HG03521 (cell line): ENCODE measurements at regions not wholly inside any gene's neighbourhood (a gene's known extent, or its start where the extent isn't known, plus 50 kb on each side); places are given as distances from the start of the nearest gene placed in this dataset.
A peak's percentile ranks its signal among the peaks of the same experiment; 100 is the strongest.
"Not testable (repeated sequence)": the region's sequence is repeated elsewhere in the genome, so short reads cannot be mapped to it uniquely, and the experiment has no call there.

Experiments used
- ATAC-seq: cut with Tn5 transposase; IDR thresholded peaks from one replicate; pipeline ENCODE4 v1.9.1; 2021; ENCODE audit warnings: mild to moderate bottlenecking, moderate library complexity; ENCODE audit not compliant: unreplicated experiment

DNA sequence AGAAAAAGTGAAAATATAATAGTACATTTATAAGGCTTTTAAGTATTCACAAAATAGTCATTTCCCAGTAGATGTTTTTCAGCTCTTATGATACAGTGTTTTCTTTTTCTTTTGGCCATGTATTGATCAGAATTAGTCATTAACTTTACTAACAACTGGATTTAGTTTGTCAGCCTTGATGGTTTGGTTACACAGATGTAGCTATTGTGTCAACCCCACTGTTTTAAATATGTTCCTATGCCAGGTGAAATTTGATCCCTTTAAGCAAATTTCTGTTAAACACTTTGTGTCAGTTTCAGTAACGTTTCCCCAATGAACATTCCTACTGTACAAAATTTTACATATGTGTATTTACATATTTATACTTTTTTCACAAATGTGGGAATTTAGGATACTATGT is 261.5 kb upstream of the STARD13 start:
- no peak for ATAC-seq

- no peak for ATAC-seq
These were observed 262.5 kb upstream of the STARD13 start for GRCh38 chr13:33548069-33548468.

GRCh38 chr13:33550276-33550675 is 264.7 kb upstream of the STARD13 start:
- no peak for ATAC-seq

DNA sequence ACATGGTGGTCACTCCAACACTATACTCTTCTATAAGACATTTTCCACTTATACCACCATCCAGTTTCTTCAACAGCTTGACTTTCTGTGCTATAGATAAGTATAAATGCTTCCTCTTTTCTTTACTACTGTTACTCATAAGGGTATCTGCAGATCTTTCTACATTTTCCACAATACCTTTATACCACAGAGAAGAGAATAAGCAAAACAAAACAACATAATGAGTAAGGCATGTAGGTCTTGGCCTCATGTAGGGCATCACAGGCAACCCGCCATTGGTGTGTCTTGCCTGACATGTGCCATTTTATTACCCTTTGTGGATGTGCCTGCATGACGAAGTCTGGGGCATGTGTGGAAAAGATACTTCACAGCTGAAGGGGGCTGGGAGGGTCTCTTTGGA is 265.3 kb upstream of the STARD13 start:
- peak; percentile 41 for ATAC-seq

- ATAC-seq: peak; percentile 67
These were observed 262.8 kb upstream of the RFC3 start for GRCh38 chr13:33554919-33555791.

GRCh38 chr13:33556828-33557227 is 261.1 kb upstream of the RFC3 start:
- ATAC-seq: no peak

DNA sequence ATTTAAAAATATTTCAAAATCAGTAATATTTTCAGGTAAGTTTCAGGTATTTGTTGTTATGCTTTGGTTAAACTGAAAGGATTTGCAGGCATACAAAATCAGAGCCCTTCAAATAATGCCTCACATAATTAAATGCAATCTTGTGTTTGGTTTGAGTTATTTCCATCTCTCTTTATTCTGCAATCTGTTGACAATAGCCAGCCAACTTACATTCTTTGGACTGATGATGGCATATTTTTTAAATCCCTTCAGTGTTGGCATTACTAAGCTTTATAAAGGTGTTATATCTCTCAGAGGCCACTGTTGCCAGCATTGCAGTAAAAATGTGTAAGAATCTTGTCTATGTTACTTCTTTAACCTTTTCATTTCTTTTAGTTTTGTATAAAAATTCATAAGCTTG is 257.2 kb upstream of the RFC3 start:
- ATAC-seq: no peak

DNA sequence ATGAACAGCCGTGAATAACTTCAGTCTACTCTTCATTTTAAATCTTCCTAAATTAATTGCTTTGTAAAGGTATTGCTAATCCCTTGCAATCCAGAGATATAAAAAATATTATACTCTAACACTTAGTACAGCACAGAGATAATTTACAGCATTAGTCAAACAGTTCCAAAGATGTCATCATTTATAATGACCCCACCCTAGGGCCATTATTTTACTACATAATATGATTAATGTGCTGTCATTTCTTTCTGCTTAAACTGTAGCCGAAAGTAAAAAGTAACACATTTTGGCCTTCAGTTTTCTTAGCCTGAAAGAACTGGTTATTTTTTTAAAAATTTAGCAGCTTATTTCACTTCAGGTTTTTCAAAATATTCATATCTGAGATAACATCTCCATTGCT is 256.3 kb upstream of the RFC3 start:
- no peak for ATAC-seq

DNA sequence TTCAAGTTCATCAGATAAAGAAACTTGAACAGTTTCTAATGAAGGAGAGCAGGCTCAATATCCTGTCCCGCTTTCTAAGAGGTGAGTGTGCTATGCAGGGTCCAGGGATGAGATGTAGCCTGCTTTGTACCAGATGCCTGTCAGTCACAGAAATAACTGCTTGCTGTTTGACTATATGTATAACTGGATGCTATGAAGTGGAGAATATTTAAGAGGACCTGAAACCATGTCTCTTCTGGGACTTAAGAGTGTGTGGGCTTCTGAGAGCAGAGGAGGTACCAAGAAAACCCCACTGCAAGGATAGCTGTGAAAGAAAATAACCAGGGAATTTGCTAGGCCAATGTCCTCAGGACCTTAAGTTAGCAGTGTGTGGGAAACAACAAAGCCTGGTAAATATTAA is 246.3 kb upstream of the RFC3 start:
- peak; percentile 81 for ATAC-seq

GRCh38 chr13:33572322-33572721 is 245.6 kb upstream of the RFC3 start:
- not testable (repeated sequence) for ATAC-seq

DNA sequence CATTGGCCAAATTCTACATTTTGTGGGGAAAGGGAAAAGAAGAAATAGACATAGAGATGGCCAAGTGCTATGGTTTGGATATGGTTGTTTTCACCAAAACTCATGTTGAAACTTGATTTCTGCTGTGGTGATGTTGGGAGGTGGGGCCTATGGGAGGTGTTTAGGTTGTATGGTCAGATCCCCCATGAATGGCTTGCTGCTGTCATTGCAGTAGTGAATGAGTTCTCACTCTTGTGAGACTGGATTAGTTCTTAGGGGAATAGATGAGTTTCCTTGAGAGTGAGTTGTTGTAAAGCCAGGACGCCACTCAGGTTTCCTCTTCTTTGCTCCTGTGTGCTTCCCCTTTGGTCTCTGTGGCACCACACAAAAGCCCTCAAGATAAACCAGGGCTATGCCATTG is 242.6 kb upstream of the RFC3 start:
- no peak for ATAC-seq

GRCh38 chr13:33577007-33577406 is 240.9 kb upstream of the RFC3 start:
- no peak for ATAC-seq

DNA sequence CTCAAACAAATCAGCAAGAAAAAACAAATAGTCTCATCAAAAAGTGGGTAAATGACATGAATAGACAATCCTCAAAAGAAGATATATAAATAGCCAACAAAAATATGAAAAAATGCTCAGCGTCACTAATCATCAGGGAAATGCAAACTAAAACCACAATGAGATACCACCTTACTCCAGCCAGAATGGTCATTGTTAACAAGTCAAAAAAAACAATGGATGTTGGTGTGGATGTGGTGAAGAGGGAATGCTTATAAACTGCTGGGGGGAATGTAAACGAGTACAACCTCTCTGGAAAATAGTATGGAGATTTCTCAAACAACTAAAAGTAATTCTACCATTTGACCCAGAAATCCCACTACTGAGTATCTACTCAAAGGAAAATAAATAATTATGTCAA is 239.2 kb upstream of the RFC3 start:
- ATAC-seq: no peak

DNA sequence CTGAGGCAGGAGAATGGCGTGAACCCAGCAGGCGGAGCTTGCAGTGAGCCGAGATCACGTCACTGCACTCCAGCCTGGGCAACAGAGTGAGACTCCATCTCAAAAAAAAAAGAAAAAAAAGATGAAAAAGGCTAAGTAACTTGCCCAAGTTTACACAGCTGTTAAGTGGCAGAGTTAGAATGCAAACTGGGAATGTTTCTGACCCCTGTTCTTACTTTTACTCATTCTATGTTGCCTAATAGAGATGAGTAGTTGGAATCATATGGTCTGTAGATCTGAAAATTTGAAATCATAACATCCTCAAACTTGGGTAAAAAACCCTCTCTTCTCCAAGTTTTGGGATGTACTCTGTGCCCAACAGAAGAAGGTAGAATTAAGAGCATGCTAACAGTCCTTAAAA is 235.8 kb upstream of the RFC3 start:
- no peak for ATAC-seq

GRCh38 chr13:33583398-33583797 is 234.6 kb upstream of the RFC3 start:
- no peak for ATAC-seq

GRCh38 chr13:33590936-33591335 is 227.0 kb upstream of the RFC3 start:
- ATAC-seq: no peak

- ATAC-seq: no peak
These were observed 211.3 kb upstream of the RFC3 start for GRCh38 chr13:33606692-33607091.

GRCh38 chr13:33610438-33611120 is 207.4 kb upstream of the RFC3 start:
- ATAC-seq: no peak

GRCh38 chr13:33611121-33611805 is 206.7 kb upstream of the RFC3 start:
- no peak for ATAC-seq

DNA sequence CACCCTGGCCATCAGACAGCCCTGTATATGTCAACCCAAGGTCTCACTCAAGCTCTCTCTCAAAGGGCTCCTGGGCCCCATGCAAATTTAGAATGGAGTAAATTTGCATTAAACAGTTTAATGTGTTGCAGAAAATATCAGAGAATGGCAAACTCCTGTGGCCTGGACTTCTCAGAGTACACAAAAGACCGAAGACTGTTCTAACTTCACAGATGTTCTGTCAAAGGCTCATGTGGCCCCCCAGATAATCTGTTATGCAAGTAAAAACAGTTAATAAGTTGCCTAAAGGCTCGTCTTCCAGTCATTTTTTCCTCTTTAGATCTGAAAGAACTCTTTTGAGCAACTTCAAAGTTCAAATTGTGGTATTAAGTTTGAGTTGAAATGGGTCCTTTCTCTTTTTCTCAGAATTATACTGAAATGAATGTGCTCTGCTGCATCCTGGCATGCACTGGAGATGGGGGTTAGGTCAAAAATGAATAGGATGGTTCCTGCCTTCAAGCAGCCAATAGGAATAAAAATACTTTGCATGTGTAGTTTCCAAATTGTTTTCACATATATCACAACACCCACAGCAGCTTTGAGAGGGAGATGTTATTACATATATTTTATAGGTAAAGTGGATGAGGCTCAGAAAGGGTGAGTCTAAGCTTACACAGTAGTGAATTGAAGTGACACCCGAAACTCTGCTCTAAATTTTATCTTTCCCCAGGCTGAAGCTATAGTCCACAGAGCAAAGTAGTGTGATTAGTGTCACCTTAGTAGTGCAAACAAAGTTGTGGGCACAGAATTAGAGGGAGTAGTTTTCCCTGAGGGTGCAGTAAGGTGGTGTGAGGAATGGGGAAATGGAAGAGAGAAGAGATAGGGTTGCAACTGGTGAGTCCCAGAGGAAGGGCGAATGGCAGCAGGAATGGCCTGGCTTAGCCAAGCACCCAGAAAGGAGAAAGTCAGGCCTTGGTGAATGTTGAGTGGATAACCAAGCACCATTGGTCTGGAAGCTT is 205.0 kb upstream of the RFC3 start:
- peak; percentile 44 for ATAC-seq

DNA sequence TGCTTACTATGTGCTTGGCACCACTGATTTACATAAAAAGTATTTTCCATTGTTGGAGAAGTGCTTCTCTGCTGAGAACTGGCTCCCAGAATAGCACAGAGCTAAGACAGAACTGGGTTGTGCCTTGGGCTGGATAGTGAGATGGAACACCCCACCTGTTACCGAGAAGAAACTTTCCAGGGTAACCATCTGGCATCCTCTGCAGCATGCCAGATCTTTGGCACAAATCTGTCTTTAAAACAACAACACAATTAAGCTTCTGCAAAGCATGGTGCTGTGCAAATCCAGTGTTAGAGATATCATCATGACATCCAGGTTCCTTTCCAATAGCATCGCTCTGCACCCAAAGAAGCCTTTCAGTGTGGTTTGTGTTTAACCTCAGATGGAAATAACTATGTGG is 202.5 kb upstream of the RFC3 start:
- ATAC-seq: no peak
